ENCODE measurements at regions not wholly inside any gene's neighbourhood (a gene's known extent, or its start where the extent isn't known, plus 50 kb on each side); places are given as distances from the start of the nearest gene placed in this dataset.
"Not testable (repeated sequence)": the region's sequence is repeated elsewhere in the genome, so short reads cannot be mapped to it uniquely, and the experiment has no call there.

DNA sequence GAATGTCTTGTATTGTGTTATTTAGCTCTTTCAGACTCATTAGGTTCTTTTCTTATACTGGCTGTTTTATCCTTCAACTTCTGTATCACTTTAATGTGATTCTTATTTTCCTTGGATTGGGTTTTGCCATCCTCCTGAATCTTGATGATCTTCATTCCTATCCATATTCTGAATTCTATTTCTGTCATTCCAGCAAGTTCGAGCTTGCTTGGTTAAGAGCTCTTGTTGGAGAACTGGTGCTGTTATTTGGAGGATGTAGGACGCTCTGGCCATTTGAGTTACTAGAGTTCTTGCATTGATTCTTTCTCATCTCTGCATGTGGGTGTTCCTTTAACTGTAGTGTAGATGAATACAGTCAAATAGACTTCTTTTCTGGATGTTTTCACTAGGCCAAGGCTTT lies 142.3 kb upstream of the SLC38A2 start:
- no peak overlapping the region for H3K4me3 ChIP-seq
- H3K9me3 ChIP-seq, result peaks cover 0 to 5% (median 0%) of the 10 kb centered on the region in 3 donors
- H3K27me3 ChIP-seq, result no peaks in the 10 kb centered on the region
- H3K36me3 ChIP-seq (replicated peaks in 1 of 2; ENCODE audit: insufficient read depth in 1 of 2, low read depth in 2 of 2), result no peaks in the 10 kb centered on the region
- no peak for ATAC-seq
- DNase-seq, result no peak
- H3K4me1 ChIP-seq, result no peaks in the 10 kb centered on the region
- intact Hi-C loops (cut with DNase I), result no loop called here
- no peak overlapping the region for H3K27ac ChIP-seq
- TF ChIP-seq CTCF (IDR thresholded peaks at IDR 0.05), result no peak
- no peak for TF ChIP-seq POLR2A (IDR thresholded peaks at IDR 0.05)
- WGBS, 2 donors, result 90 to 96% methylated on average over 2 of the region's 2 CpGs

DNA sequence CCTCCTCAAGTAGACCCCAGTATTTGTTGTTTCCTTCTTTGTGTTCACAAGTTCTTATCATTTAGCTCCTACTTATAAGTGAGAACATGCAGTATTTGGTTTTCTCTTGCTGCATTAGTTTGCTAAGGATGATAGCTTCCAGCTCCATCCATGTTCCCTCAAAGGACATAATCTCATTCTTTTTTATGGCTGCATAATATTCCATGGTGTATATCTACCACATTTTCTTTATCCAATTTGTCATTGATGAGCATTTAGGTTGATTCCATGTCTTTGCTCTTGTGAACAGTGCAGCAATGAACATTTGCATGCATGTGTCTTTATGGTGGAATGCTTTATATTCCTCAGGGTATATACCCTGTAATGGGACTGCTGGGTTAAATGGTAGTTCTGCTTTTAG lies 137.7 kb upstream of the SLC38A2 start:
- ATAC-seq; H3K36me3 ChIP-seq (replicated peaks in 1 of 2; ENCODE audit: insufficient read depth in 1 of 2, low read depth in 2 of 2); DNase-seq; H3K27me3 ChIP-seq; H3K27ac ChIP-seq; H3K4me1 ChIP-seq; H3K9me3 ChIP-seq; H3K4me3 ChIP-seq; intact Hi-C loops (cut with DNase I): not testable (repeated sequence)

- Histone ChIP-seq H3K27ac (no peak overlapping the region), H3K9me3 (peaks cover 0 to 5% (median 0%) of the 10 kb centered on the region in 3 donors), H3K4me1 (no peaks in the 10 kb centered on the region), H3K27me3 (no peaks in the 10 kb centered on the region), H3K36me3 (replicated peaks in 1 of 2; ENCODE audit: insufficient read depth in 1 of 2, low read depth in 2 of 2) (no peaks in the 10 kb centered on the region), H3K4me3 (no peak overlapping the region)
- no peak for ATAC-seq
- DNase-seq, result no peak
- TF ChIP-seq POLR2A (IDR thresholded peaks at IDR 0.05) (no peak), CTCF (IDR thresholded peaks at IDR 0.05) (no peak)
- WGBS, 2 donors, result 19 to 36% methylated on average over 1 of the region's 1 CpG
- intact Hi-C loops (cut with DNase I), result no loop called here
These were observed 136.6 kb upstream of the SLC38A2 start for GRCh38 chr12:46509135-46509534.

DNA sequence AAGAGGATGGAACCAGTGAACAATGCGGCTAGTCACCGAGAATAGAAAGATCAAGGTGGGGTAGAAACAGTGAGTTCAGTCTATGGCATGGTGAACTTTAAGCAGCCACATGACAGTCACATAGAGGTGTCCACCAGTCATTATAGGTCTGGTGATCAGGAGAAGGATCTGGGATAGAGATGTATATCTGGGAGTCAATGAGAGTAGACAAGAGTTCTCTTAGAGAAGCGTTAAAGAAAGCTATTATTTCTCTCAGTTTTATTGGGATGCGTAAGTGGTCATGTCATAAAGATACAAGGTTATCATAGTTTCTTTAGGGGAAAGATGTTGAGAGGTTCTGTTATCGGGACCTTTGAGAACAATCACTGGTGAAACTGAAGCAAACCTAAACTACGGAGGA lies 136.1 kb upstream of the SLC38A2 start:
- Histone ChIP-seq H3K27ac (no peak overlapping the region), H3K27me3 (no peaks in the 10 kb centered on the region), H3K36me3 (replicated peaks in 1 of 2; ENCODE audit: insufficient read depth in 1 of 2, low read depth in 2 of 2) (no peaks in the 10 kb centered on the region), H3K4me1 (no peaks in the 10 kb centered on the region), H3K9me3 (peaks cover 0 to 5% (median 0%) of the 10 kb centered on the region in 3 donors), H3K4me3 (no peak overlapping the region)
- TF ChIP-seq POLR2A (IDR thresholded peaks at IDR 0.05) (no peak), CTCF (IDR thresholded peaks at IDR 0.05) (no peak)
- DNase-seq, result no peak
- no peak for ATAC-seq
- WGBS, 2 donors, result 94 to 96% methylated on average over 6 of the region's 6 CpGs
- intact Hi-C loops (cut with DNase I), result no loop called here

DNA sequence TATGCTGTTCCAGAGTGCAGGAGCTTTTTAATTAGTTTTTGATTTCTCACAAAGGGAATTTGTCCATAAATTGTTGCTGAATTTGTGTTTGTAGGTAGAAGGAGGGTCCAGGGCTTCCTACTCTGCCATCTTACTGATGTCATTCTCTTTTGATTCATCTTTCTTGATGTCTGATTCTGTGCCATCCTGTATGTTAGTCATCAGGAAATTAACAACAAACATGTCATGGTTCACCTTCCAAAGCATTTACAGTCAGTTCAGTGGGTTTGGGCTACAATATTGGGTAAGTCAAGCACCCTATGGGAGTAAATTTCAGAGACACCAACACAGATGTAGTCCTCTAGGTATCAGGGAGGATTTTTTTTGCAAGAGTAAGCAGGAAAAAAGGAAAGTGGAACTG lies 135.2 kb upstream of the SLC38A2 start:
- H3K4me1 ChIP-seq, result no peaks in the 10 kb centered on the region
- H3K36me3 ChIP-seq (replicated peaks in 1 of 2; ENCODE audit: insufficient read depth in 1 of 2, low read depth in 2 of 2), result no peaks in the 10 kb centered on the region
- H3K9me3 ChIP-seq, result peaks cover 0 to 5% (median 0%) of the 10 kb centered on the region in 3 donors
- ATAC-seq (no peak), DNase-seq (no peak)
- intact Hi-C loops (cut with DNase I), result no loop called here
- TF ChIP-seq POLR2A (IDR thresholded peaks at IDR 0.05), result no peak
- no peak for TF ChIP-seq CTCF (IDR thresholded peaks at IDR 0.05)
- no peaks in the 10 kb centered on the region for H3K27me3 ChIP-seq
- no peak overlapping the region for H3K4me3 ChIP-seq
- H3K27ac ChIP-seq, result no peak overlapping the region

Measured in body of pancreas (tissue), 4 donors.